Endothelial cell of umbilical vein (primary cell): ENCODE measurements at regions not wholly inside any gene's neighbourhood (a gene's known extent, or its start where the extent isn't known, plus 50 kb on each side); places are given as distances from the start of the nearest gene placed in this dataset.

ENCODE experiments used
- BruUV-seq: library from RNA; stranded (reverse); fragments of 400-500 nt; replicated peaks from 2 replicates; lab custom pipeline; 2021; lab: Mats Ljungman, UMichigan
- CTCF ChIA-PET: fragments of 300-600, 350-600 bp; sonication (Branson Sonifier 250); formaldehyde crosslinking; loops from one replicate; lab custom pipeline; 2021; ENCODE audit warnings: antibody characterized with exemption, inconsistent platforms; lab: Charles Lee
- POLR2A ChIA-PET: fragments of 300-600, 350-600 bp; sonication (Branson Sonifier 250); formaldehyde crosslinking; loops from one replicate; lab custom pipeline; 2021; ENCODE audit warnings: antibody characterized with exemption, inconsistent platforms; lab: Charles Lee
- DNase-seq: peaks from one replicate; pipeline ENCODE4 v3.0.0-alpha.2; 2011; ENCODE audit warnings: low read depth, low spot score
- FAIRE-seq: peaks from 2 replicates; lab custom pipeline; 2011; peaks lifted over from hg19 to GRCh38; lab: Jason Lieb, UNC
- H2AFZ ChIP-seq: 2 replicates; pipeline ENCODE4 v1.6.0; 2012; ENCODE audit warnings: low read depth, low read length, control low read depth, inconsistent platforms
- H3K27ac ChIP-seq: 2 replicates; pipeline ENCODE4 v1.5.1; 2011; ENCODE audit warnings: low read depth, mild to moderate bottlenecking, control low read depth, low read length, moderate library complexity; ENCODE audit not compliant: insufficient read depth
- H3K27me3 ChIP-seq, 2 experiments: 2 replicates each; pipeline versions ENCODE4 v1.6.0 to v1.6.1; 2011; ENCODE audit warnings: low read length in 2 of 2, mixed read lengths in 1 of 2; ENCODE audit not compliant: control insufficient read depth in 2 of 2, insufficient read depth in 2 of 2
- H3K36me3 ChIP-seq, 2 experiments: 2 replicates in 1 of 2; 3 replicates in 1 of 2; pipeline ENCODE4 v1.5.1; 2011; ENCODE audit warnings: low read length in 2 of 2, mild to moderate bottlenecking in 1 of 2, moderate library complexity in 1 of 2; ENCODE audit not compliant: control insufficient read depth in 2 of 2, insufficient read depth in 2 of 2; ENCODE audit errors: extremely low read depth in 1 of 2
- H3K4me1 ChIP-seq: 3 replicates; pipeline ENCODE4 v1.5.1; 2011; ENCODE audit warnings: mild to moderate bottlenecking, low read length; ENCODE audit not compliant: control insufficient read depth, insufficient read depth; ENCODE audit errors: extremely low read depth
- H3K4me2 ChIP-seq: 2 replicates; pipeline ENCODE4 v1.6.1; 2011; ENCODE audit warnings: low read length, control low read depth, mixed read lengths; ENCODE audit not compliant: insufficient read depth
- H3K4me3 ChIP-seq, 3 experiments: fragments of 200-600 bp in 1 of 3; sonication (generic), shearing (Covaris generic) in 1 of 3; replicated peaks in 1 of 3; 2 replicates each; pipeline ENCODE4 v1.5.1; 2011 to 2016; ENCODE audit warnings: control low read depth in 3 of 3, low read length in 3 of 3, mild to moderate bottlenecking in 2 of 3, inconsistent platforms in 1 of 3, low read depth in 1 of 3, moderate library complexity in 1 of 3; ENCODE audit not compliant: insufficient read depth in 1 of 3
- H3K79me2 ChIP-seq: 2 replicates; pipeline ENCODE4 v1.6.0; 2012; ENCODE audit warnings: low read length, inconsistent platforms; ENCODE audit not compliant: control insufficient read depth, insufficient read depth
- H3K9ac ChIP-seq: replicated peaks from 2 replicates; pipeline ENCODE3; 2011; ENCODE audit warnings: low read length, control low read depth; ENCODE audit not compliant: insufficient read depth; ENCODE audit errors: extremely low read depth
- H3K9me1 ChIP-seq: replicated peaks from 3 replicates; pipeline ENCODE4 v1.6.0; 2011; ENCODE audit warnings: mild to moderate bottlenecking, low read length; ENCODE audit not compliant: control insufficient read depth, insufficient read depth; ENCODE audit errors: extremely low read depth
- H3K9me3 ChIP-seq: replicated peaks from 2 replicates; pipeline ENCODE4 v1.5.1; 2012; ENCODE audit warnings: low read length, inconsistent platforms; ENCODE audit not compliant: control insufficient read depth, insufficient read depth
- H4K20me1 ChIP-seq: replicated peaks from 2 replicates; pipeline ENCODE3; 2011; ENCODE audit warnings: mild to moderate bottlenecking, low read length; ENCODE audit not compliant: control insufficient read depth, insufficient read depth; ENCODE audit errors: extremely low read depth
- EZH2 ChIP-seq: IDR thresholded peaks from 2 replicates; pipeline ENCODE4 v1.6.1; 2012; ENCODE audit warnings: borderline replicate concordance, low read depth, mild to moderate bottlenecking, moderate library complexity, low read length, inconsistent platforms; ENCODE audit not compliant: severe bottlenecking
- FOS ChIP-seq: IDR thresholded peaks from 2 replicates; pipeline ENCODE4 v1.6.1; 2011; ENCODE audit warnings: mild to moderate bottlenecking, low read length, moderate library complexity, borderline replicate concordance; ENCODE audit not compliant: insufficient read depth
- GATA2 ChIP-seq: IDR thresholded peaks from 2 replicates; pipeline ENCODE4 v1.7.0; 2011; ENCODE audit warnings: low read depth, mild to moderate bottlenecking, moderate library complexity, mixed read lengths, low read length; ENCODE audit not compliant: insufficient read length, insufficient read depth
- JUN ChIP-seq: IDR thresholded peaks from 2 replicates; pipeline ENCODE4 v1.6.1; 2011; ENCODE audit warnings: borderline replicate concordance, low read depth; ENCODE audit not compliant: insufficient read length, insufficient read depth
- MYC ChIP-seq: IDR thresholded peaks from one replicate; pipeline ENCODE4 v1.6.1; 2011; ENCODE audit warnings: mild to moderate bottlenecking, low read depth, low read length
- POLR2A ChIP-seq: IDR thresholded peaks from 2 replicates; pipeline ENCODE4 v1.6.1; 2012; ENCODE audit warnings: low read depth, mild to moderate bottlenecking, control low read depth, low read length
- POLR2AphosphoS5 ChIP-seq: IDR thresholded peaks from 2 replicates; pipeline ENCODE4 v1.6.1; 2012; ENCODE audit warnings: low read depth, mild to moderate bottlenecking, control low read depth, low read length, moderate library complexity; ENCODE audit not compliant: insufficient read depth
- dilution Hi-C: fragments of 300-500 bp; cut with MboI; formaldehyde crosslinking; loops from one replicate; pipeline ENCODE4 v1.15.0; 2019; ENCODE audit warnings: low sequenced_read_pairs; ENCODE audit not compliant: extremely low pct_ligation_motif_present
- intact Hi-C: fragments of 100-400 bp; cut with micrococcal nuclease; formaldehyde crosslinking; loops from one replicate; pipeline ENCODE4 v1.10.0; 2022
- TF ChIP-seq, protein P1 (sequence below), 2 donors: IDR thresholded peaks; 1 replicate in 1 of 2; 2 replicates in 1 of 2; pipeline ENCODE4 v1.5.1; 2011; ENCODE audit warnings: low read length in 2 of 2, mild to moderate bottlenecking in 2 of 2, moderate library complexity in 2 of 2, control low read depth in 1 of 2, inconsistent platforms in 1 of 2, low read depth in 1 of 2; ENCODE audit not compliant: insufficient read depth in 1 of 2; ENCODE audit errors: extremely low read depth in 1 of 2
- TF ChIP-seq, protein P2 (sequence below): IDR thresholded peaks from 2 replicates; pipeline ENCODE4 v1.6.1; 2011; ENCODE audit not compliant: insufficient read depth, insufficient read length

DNA sequence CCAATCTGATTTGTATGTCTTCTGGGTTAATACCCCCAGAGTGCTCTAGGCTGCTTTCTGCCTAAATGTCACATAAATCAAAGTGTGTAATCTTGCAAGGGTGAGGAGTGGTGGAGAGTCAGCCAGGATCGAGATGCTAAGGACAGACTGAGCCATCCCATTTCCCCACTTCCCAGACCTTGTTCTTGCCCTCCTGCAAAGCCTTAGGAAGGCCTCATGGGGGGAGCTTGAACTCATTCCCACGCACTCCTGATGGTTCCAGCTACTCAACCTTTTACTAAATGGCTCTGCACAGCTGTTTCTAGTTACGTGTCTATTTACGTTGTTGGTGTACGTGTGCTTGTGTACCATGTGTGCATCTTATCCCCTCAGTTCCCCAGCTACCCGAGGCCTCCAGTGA is 423.6 kb upstream of the TNP1 start:
- no peak overlapping the region for H3K4me2 ChIP-seq
- H3K9me3 ChIP-seq: no peaks in the 10 kb centered on the region
- DNase-seq (no peak), FAIRE-seq (no peak)
- ChIA-PET POLR2A (no interaction called here), CTCF (no interaction called here)
- dilution Hi-C loops (no loop called here), intact Hi-C loops (no loop called here)
- no peaks in the 10 kb centered on the region for H3K9me1 ChIP-seq
- H2AFZ ChIP-seq: no peak overlapping the region
- H3K27ac ChIP-seq: no peak overlapping the region
- BruUV-seq: no TSS peak
- no peaks in the 10 kb centered on the region for H3K27me3 ChIP-seq
- no peak for TF ChIP-seq GATA2
- TF ChIP-seq, protein P1, sequence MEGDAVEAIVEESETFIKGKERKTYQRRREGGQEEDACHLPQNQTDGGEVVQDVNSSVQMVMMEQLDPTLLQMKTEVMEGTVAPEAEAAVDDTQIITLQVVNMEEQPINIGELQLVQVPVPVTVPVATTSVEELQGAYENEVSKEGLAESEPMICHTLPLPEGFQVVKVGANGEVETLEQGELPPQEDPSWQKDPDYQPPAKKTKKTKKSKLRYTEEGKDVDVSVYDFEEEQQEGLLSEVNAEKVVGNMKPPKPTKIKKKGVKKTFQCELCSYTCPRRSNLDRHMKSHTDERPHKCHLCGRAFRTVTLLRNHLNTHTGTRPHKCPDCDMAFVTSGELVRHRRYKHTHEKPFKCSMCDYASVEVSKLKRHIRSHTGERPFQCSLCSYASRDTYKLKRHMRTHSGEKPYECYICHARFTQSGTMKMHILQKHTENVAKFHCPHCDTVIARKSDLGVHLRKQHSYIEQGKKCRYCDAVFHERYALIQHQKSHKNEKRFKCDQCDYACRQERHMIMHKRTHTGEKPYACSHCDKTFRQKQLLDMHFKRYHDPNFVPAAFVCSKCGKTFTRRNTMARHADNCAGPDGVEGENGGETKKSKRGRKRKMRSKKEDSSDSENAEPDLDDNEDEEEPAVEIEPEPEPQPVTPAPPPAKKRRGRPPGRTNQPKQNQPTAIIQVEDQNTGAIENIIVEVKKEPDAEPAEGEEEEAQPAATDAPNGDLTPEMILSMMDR (IDR thresholded peaks at IDR 0.05; ENCODE audit: extremely low read depth in 1 of 2, insufficient read depth in 1 of 2, low read depth in 1 of 2, low read length in 2 of 2): no peak
- no peak for TF ChIP-seq POLR2A
- TF ChIP-seq EZH2: no peak
- TF ChIP-seq, protein P2, sequence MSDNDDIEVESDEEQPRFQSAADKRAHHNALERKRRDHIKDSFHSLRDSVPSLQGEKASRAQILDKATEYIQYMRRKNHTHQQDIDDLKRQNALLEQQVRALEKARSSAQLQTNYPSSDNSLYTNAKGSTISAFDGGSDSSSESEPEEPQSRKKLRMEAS: no peak
- no peak for TF ChIP-seq MYC
- no peak for TF ChIP-seq POLR2AphosphoS5
- TF ChIP-seq FOS: no peak
- TF ChIP-seq JUN: no peak
- no peaks in the 10 kb centered on the region for H3K36me3 ChIP-seq
- H3K4me3 ChIP-seq: no peak overlapping the region
- no peaks in the 10 kb centered on the region for H3K79me2 ChIP-seq
- H3K9ac ChIP-seq: no peak overlapping the region
- H3K4me1 ChIP-seq: peaks cover 8% of the 10 kb centered on the region
- no peaks in the 10 kb centered on the region for H4K20me1 ChIP-seq
